ENCODE measurements at regions not wholly inside any gene's neighbourhood (a gene's known extent, or its start where the extent isn't known, plus 50 kb on each side); places are given as distances from the start of the nearest gene placed in this dataset.

DNA sequence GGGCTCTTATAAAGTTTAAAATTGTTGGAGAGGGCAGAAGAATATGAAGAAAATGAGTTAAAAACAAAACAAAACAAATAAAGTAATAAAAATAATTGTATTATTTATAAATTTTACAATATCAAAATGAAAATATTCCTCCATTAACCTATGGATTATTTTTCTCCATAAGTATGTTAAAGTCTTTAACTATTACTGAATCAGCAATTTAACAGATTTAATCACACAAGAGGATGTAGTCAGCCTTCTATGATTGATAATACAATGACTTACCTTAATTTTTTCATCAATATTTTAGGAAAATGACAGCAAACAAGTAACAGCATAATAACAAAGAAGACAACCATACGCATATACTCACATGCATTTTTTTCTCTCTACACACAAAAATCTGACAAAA, 1195.3 kb upstream of the NUDT12 start:
- TF ChIP-seq GATA2 (IDR thresholded peaks at IDR 0.05; ENCODE audit: insufficient read depth, insufficient read length, low read depth, low read length): no peak
- TF ChIP-seq MYC (IDR thresholded peaks at IDR 0.05; ENCODE audit: low read depth, low read length): no peak
- TF ChIP-seq, protein P1, sequence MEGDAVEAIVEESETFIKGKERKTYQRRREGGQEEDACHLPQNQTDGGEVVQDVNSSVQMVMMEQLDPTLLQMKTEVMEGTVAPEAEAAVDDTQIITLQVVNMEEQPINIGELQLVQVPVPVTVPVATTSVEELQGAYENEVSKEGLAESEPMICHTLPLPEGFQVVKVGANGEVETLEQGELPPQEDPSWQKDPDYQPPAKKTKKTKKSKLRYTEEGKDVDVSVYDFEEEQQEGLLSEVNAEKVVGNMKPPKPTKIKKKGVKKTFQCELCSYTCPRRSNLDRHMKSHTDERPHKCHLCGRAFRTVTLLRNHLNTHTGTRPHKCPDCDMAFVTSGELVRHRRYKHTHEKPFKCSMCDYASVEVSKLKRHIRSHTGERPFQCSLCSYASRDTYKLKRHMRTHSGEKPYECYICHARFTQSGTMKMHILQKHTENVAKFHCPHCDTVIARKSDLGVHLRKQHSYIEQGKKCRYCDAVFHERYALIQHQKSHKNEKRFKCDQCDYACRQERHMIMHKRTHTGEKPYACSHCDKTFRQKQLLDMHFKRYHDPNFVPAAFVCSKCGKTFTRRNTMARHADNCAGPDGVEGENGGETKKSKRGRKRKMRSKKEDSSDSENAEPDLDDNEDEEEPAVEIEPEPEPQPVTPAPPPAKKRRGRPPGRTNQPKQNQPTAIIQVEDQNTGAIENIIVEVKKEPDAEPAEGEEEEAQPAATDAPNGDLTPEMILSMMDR (IDR thresholded peaks at IDR 0.05; ENCODE audit: extremely low read depth in 1 of 2, insufficient read depth in 1 of 2, low read depth in 1 of 2, low read length in 2 of 2): no peak
- no peak for TF ChIP-seq JUN (IDR thresholded peaks at IDR 0.05; ENCODE audit: borderline replicate concordance, insufficient read depth, insufficient read length, low read depth)
- no peak for TF ChIP-seq EZH2 (IDR thresholded peaks at IDR 0.05; ENCODE audit: borderline replicate concordance, low read depth, low read length, severe bottlenecking)
- no peak for TF ChIP-seq POLR2AphosphoS5 (IDR thresholded peaks at IDR 0.05; ENCODE audit: insufficient read depth, low read depth, low read length)
- no peak for TF ChIP-seq FOS (IDR thresholded peaks at IDR 0.05; ENCODE audit: borderline replicate concordance, insufficient read depth, low read length)
- no peak for TF ChIP-seq POLR2A (IDR thresholded peaks at IDR 0.05; ENCODE audit: low read depth, low read length)
- TF ChIP-seq, protein P2, sequence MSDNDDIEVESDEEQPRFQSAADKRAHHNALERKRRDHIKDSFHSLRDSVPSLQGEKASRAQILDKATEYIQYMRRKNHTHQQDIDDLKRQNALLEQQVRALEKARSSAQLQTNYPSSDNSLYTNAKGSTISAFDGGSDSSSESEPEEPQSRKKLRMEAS (IDR thresholded peaks at IDR 0.05; ENCODE audit: insufficient read depth, insufficient read length): no peak
- FAIRE-seq: no peak
- Histone ChIP-seq H4K20me1 (replicated peaks; ENCODE audit: control insufficient read depth, extremely low read depth, insufficient read depth, low read length) (no peaks in the 10 kb centered on the region), H3K27ac (ENCODE audit: insufficient read depth, low read depth, low read length) (no peak overlapping the region), H3K27me3 (ENCODE audit: control insufficient read depth in 2 of 2, insufficient read depth in 2 of 2, low read length in 2 of 2) (no peaks in the 10 kb centered on the region), H3K9me1 (replicated peaks; ENCODE audit: control insufficient read depth, extremely low read depth, insufficient read depth, low read length) (no peaks in the 10 kb centered on the region), H3K4me1 (ENCODE audit: control insufficient read depth, extremely low read depth, insufficient read depth, low read length) (no peaks in the 10 kb centered on the region), H3K9me3 (replicated peaks; ENCODE audit: control insufficient read depth, insufficient read depth, low read length) (no peaks in the 10 kb centered on the region), H3K36me3 (ENCODE audit: control insufficient read depth in 2 of 2, extremely low read depth in 1 of 2, insufficient read depth in 2 of 2, low read length in 2 of 2) (no peaks in the 10 kb centered on the region), H2AFZ (ENCODE audit: low read depth, low read length) (no peak overlapping the region), H3K79me2 (ENCODE audit: control insufficient read depth, insufficient read depth, low read length) (no peaks in the 10 kb centered on the region), H3K9ac (replicated peaks; ENCODE audit: extremely low read depth, insufficient read depth, low read length) (no peak overlapping the region), H3K4me3 (replicated peaks in 1 of 3; ENCODE audit: insufficient read depth in 1 of 3, low read depth in 1 of 3, low read length in 3 of 3) (no peak overlapping the region), H3K4me2 (ENCODE audit: insufficient read depth, low read length) (no peak overlapping the region)
- BruUV-seq (replicated peaks): no TSS peak
- intact Hi-C loops (cut with micrococcal nuclease): no loop called here
- DNase-seq (ENCODE audit: low read depth, low spot score): no peak
- CTCF ChIA-PET: no interaction called here
- POLR2A ChIA-PET: no interaction called here
- dilution Hi-C loops (cut with MboI; ENCODE audit: extremely low pct_ligation_motif_present, low sequenced_read_pairs): no loop called here

All from endothelial cell of umbilical vein (primary cell).